ENCODE measurements at regions not wholly inside any gene's neighbourhood (a gene's known extent, or its start where the extent isn't known, plus 50 kb on each side); places are given as distances from the start of the nearest gene placed in this dataset.

- H3K27ac ChIP-seq (replicated peaks): no peak overlapping the region
- TF ChIP-seq GABPA (IDR thresholded peaks at IDR 0.05; ENCODE audit: low read depth) (no peak), REST (IDR thresholded peaks at IDR 0.05; ENCODE audit: insufficient replicate concordance, low read depth) (no peak), CTCF (IDR thresholded peaks at IDR 0.05; ENCODE audit: insufficient read depth, low read length) (no peak), SPI1 (IDR thresholded peaks at IDR 0.05; ENCODE audit: borderline replicate concordance, low read depth) (no peak), POLR2AphosphoS5 (IDR thresholded peaks at IDR 0.05; ENCODE audit: low read depth) (no peak)
- DNase-seq (ENCODE audit: low read depth in 1 of 2, low spot score in 1 of 2): no peak
- no peak overlapping the region for H3K4me3 ChIP-seq (replicated peaks; ENCODE audit: insufficient read depth, low read length)
- H3K27me3 ChIP-seq (ENCODE audit: insufficient read depth, poor library complexity, severe bottlenecking): no peaks in the 10 kb centered on the region
Measured at GRCh38 chr11:80610516-80610915, 1169.7 kb upstream of the TENM4 start.

- DNase-seq (ENCODE audit: low read depth in 1 of 2, low spot score in 1 of 2): no peak
- H3K27me3 ChIP-seq (ENCODE audit: insufficient read depth, poor library complexity, severe bottlenecking): no peaks in the 10 kb centered on the region
- no peak overlapping the region for H3K4me3 ChIP-seq (replicated peaks; ENCODE audit: insufficient read depth, low read length)
- no peak overlapping the region for H3K27ac ChIP-seq (replicated peaks)
- TF ChIP-seq CTCF (IDR thresholded peaks at IDR 0.05; ENCODE audit: insufficient read depth, low read length): no peak
- no peak for TF ChIP-seq GABPA (IDR thresholded peaks at IDR 0.05; ENCODE audit: low read depth)
- no peak for TF ChIP-seq REST (IDR thresholded peaks at IDR 0.05; ENCODE audit: insufficient replicate concordance, low read depth)
- TF ChIP-seq SPI1 (IDR thresholded peaks at IDR 0.05; ENCODE audit: borderline replicate concordance, low read depth): no peak
- TF ChIP-seq POLR2AphosphoS5 (IDR thresholded peaks at IDR 0.05; ENCODE audit: low read depth): no peak
Measured at GRCh38 chr11:80603472-80603871, 1162.6 kb upstream of the TENM4 start.

GRCh38 chr11:80598905-80599304 is 1158.1 kb upstream of the TENM4 start:
- Histone ChIP-seq H3K4me3 (replicated peaks; ENCODE audit: insufficient read depth, low read length) (no peak overlapping the region), H3K27me3 (ENCODE audit: insufficient read depth, poor library complexity, severe bottlenecking) (no peaks in the 10 kb centered on the region), H3K27ac (replicated peaks) (no peak overlapping the region)
- DNase-seq (ENCODE audit: low read depth in 1 of 2, low spot score in 1 of 2): no peak
- no peak for TF ChIP-seq GABPA (IDR thresholded peaks at IDR 0.05; ENCODE audit: low read depth)
- TF ChIP-seq POLR2AphosphoS5 (IDR thresholded peaks at IDR 0.05; ENCODE audit: low read depth): no peak
- no peak for TF ChIP-seq CTCF (IDR thresholded peaks at IDR 0.05; ENCODE audit: insufficient read depth, low read length)
- no peak for TF ChIP-seq SPI1 (IDR thresholded peaks at IDR 0.05; ENCODE audit: borderline replicate concordance, low read depth)
- no peak for TF ChIP-seq REST (IDR thresholded peaks at IDR 0.05; ENCODE audit: insufficient replicate concordance, low read depth)

Measured in HL-60 (cell line).